A549 (cell line): ENCODE measurements at regions not wholly inside any gene's neighbourhood (a gene's known extent, or its start where the extent isn't known, plus 50 kb on each side); places are given as distances from the start of the nearest gene placed in this dataset.
A peak's percentile ranks its signal among the peaks of the same experiment; 100 is the strongest.

Experiments used
- ATAC-seq, 2 experiments: fragments of 200-7000 bp in 1 of 2; fragments of >200 bp in 1 of 2; cut with Nextera tagmentation in 1 of 2; cut with Tn5 transposase in 1 of 2; 3 replicates each; pipeline versions ENCODE4 v1.8.0 to v1.9.1; 2018 to 2020; ENCODE audit warnings: mild to moderate bottlenecking in 1 of 2, moderate library complexity in 1 of 2
- CTCF ChIA-PET: fragments of 300-600 bp; sonication (Branson Sonifier 250); formaldehyde crosslinking; extraction: SDS; loops from one replicate; lab custom pipeline; 2021; ENCODE audit warnings: antibody characterized with exemption, inconsistent platforms; lab: Yijun Ruan, JAX
- POLR2A ChIA-PET: fragments of 350-600 bp; formaldehyde crosslinking; extraction: SDS; loops from one replicate; lab custom pipeline; 2021; ENCODE audit warnings: antibody characterized with exemption, inconsistent platforms; lab: Yijun Ruan, JAX
- DNase-seq, 2 experiments: peaks; one replicate each; pipeline versions ENCODE4 v3.0.0 to v3.0.0-alpha.2; 2011 to 2016; ENCODE audit warnings: low read depth in 1 of 2, low spot score in 1 of 2
- FAIRE-seq: peaks from 2 replicates; lab custom pipeline; 2011; peaks lifted over from hg19 to GRCh38; lab: Jason Lieb, UNC
- H3K27ac ChIP-seq, 2 experiments: fragments of >200 bp; sonication (Bioruptor Twin); formaldehyde crosslinking; 3 replicates each; pipeline ENCODE4 v1.5.1; 2016 to 2017
- H3K4me1 ChIP-seq: fragments of >200 bp; sonication (Bioruptor Twin); formaldehyde crosslinking; 3 replicates; pipeline ENCODE4 v1.6.1; 2016
- H3K4me2 ChIP-seq: fragments of >200 bp; sonication (Bioruptor Twin); formaldehyde crosslinking; 3 replicates; pipeline ENCODE4 v1.6.1; 2016
- H3K4me3 ChIP-seq: fragments of >200 bp; sonication (Bioruptor Twin); formaldehyde crosslinking; 3 replicates; pipeline ENCODE4 v1.5.1; 2016
- H3K9me3 ChIP-seq: fragments of >200 bp; sonication (Bioruptor Twin); formaldehyde crosslinking; 3 replicates; pipeline ENCODE4 v1.6.1; 2016
- CBX2 ChIP-seq: fragments of 200-600 bp; sonication (generic); IDR thresholded peaks from 2 replicates; pipeline ENCODE4 v1.6.1; 2016; ENCODE audit warnings: low read depth, mild to moderate bottlenecking, borderline replicate concordance
- CBX8 ChIP-seq: fragments of 200-600 bp; sonication (generic); IDR thresholded peaks from 2 replicates; pipeline ENCODE4 v1.6.1; 2016
- CEBPB ChIP-seq, 2 experiments: fragments of >200 bp in 1 of 2; sonication (Bioruptor Twin) in 1 of 2; formaldehyde crosslinking in 1 of 2; IDR thresholded peaks; 2 replicates each; pipeline ENCODE4 v1.6.1; 2012 to 2016
- CHD4 ChIP-seq: fragments of 200-600 bp; sonication (generic); IDR thresholded peaks from 2 replicates; pipeline ENCODE4 v1.6.1; 2016; ENCODE audit warnings: antibody characterized with exemption, mild to moderate bottlenecking, borderline replicate concordance
- JUNB ChIP-seq: fragments of >200 bp; sonication (Bioruptor Twin); formaldehyde crosslinking; IDR thresholded peaks from 2 replicates; pipeline ENCODE4 v1.6.1; 2016
- KDM5A ChIP-seq: fragments of 200-600 bp; sonication (generic); IDR thresholded peaks from 2 replicates; pipeline ENCODE4 v1.6.1; 2016; ENCODE audit warnings: antibody characterized with exemption, mild to moderate bottlenecking
- MAFK ChIP-seq: fragments of 450-650 bp; IDR thresholded peaks from 2 replicates; pipeline ENCODE4 v1.6.1; 2014; ENCODE audit not compliant: partially characterized antibody
- NPAS2 ChIP-seq: fragments of 250-450 bp; sonication (Bioruptor Pico); IDR thresholded peaks from 2 replicates; pipeline ENCODE4 v1.8.0; 2022; ENCODE audit warnings: mild to moderate bottlenecking, moderate library complexity, borderline replicate concordance
- RARB ChIP-seq: fragments of 250-450 bp; sonication (Bioruptor Pico); IDR thresholded peaks from 2 replicates; pipeline ENCODE4 v1.8.0; 2021; ENCODE audit warnings: mild to moderate bottlenecking, moderate library complexity
- SMC3 ChIP-seq: fragments of >200 bp; sonication (Bioruptor Twin); formaldehyde crosslinking; IDR thresholded peaks from 3 replicates; pipeline ENCODE4 v1.6.1; 2018; ENCODE audit warnings: inconsistent platforms
- SREBF2 ChIP-seq: fragments of 450-650 bp; IDR thresholded peaks from 2 replicates; pipeline ENCODE4 v1.6.1; 2014; ENCODE audit warnings: mild to moderate bottlenecking, moderate library complexity
- WGBS: methylation state at CpG from one replicate; pipeline ENCODE4 v1.1.6; 2017; ENCODE audit errors: missing lambda C conversion rate; 5-methylcytosine and 5-hydroxymethylcytosine counted together
- TF ChIP-seq, protein P1 (sequence below): IDR thresholded peaks from 2 replicates; pipeline ENCODE4 v1.6.1; 2012; ENCODE audit warnings: low read depth, borderline replicate concordance
- TF ChIP-seq, protein P2 (sequence below): fragments of 450-650 bp; IDR thresholded peaks from 2 replicates; pipeline ENCODE4 v1.6.1; 2014; ENCODE audit warnings: antibody characterized with exemption
- TF ChIP-seq, protein P3 (sequence below): IDR thresholded peaks from 2 replicates; pipeline ENCODE4 v1.6.1; 2012

DNA sequence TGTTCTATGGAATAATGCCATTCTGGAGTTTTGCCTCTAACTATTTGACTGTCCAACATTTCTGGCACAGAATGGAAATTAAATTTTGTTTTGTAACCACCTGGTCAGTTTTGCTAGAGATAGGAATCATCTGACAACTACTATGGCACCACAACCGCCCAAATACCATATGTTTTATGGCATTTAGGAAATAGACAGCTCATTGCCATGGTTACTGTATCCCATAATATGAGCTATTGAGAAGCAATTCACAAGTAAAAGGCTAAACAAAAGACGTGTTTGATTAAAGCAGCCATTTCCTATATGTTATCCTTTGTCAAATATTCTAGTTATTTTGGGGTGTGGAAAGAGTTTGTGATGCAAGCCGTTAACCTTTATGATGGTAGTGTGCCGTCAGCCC, 1105.3 kb upstream of the LCORL start:
- DNase-seq (no peak), FAIRE-seq (no peak), ATAC-seq (no peak)
- H3K9me3 ChIP-seq, result no peaks in the 10 kb centered on the region
- CTCF ChIA-PET, result no interaction called here
- POLR2A ChIA-PET, result no interaction called here
- no peaks in the 10 kb centered on the region for H3K4me1 ChIP-seq
- no peak overlapping the region for H3K4me2 ChIP-seq
- no peak overlapping the region for H3K27ac ChIP-seq
- H3K4me3 ChIP-seq, result no peak overlapping the region
- no peak for TF ChIP-seq MAFK
- 2% methylated on average over 4 of the region's 4 CpGs for WGBS

DNA sequence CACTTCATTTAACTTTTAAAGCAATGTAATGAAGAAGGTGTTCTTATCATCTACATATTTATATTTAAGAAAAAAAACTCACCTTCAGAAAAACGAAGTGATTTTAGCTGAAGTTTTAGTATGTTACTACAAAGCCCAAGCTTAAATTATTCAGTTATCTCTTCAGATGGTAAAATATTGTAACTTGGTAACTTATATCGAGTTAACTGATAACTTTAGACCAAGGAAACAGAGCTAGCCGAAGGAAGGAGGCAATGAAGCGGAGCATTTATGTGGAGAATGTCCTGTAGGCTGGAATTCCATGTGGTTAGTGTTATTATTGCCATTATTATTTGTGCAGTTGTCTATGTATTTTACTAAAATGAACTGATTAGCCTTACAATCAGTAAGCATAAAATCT, 1102.1 kb upstream of the LCORL start:
- TF ChIP-seq CBX2 (no peak), SMC3 (no peak)
- TF ChIP-seq, protein P1, sequence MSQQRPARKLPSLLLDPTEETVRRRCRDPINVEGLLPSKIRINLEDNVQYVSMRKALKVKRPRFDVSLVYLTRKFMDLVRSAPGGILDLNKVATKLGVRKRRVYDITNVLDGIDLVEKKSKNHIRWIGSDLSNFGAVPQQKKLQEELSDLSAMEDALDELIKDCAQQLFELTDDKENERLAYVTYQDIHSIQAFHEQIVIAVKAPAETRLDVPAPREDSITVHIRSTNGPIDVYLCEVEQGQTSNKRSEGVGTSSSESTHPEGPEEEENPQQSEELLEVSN, result no peak
- no peak for ATAC-seq
- Histone ChIP-seq H3K4me3 (no peak overlapping the region), H3K27ac (no peak overlapping the region), H3K4me2 (no peak overlapping the region), H3K4me1 (no peaks in the 10 kb centered on the region), H3K9me3 (no peaks in the 10 kb centered on the region)
- DNase-seq, result no peak
- POLR2A ChIA-PET, result no interaction called here
- CTCF ChIA-PET, result no interaction called here
- 4% methylated on average over 4 of the region's 4 CpGs for WGBS
- no peak for FAIRE-seq

DNA sequence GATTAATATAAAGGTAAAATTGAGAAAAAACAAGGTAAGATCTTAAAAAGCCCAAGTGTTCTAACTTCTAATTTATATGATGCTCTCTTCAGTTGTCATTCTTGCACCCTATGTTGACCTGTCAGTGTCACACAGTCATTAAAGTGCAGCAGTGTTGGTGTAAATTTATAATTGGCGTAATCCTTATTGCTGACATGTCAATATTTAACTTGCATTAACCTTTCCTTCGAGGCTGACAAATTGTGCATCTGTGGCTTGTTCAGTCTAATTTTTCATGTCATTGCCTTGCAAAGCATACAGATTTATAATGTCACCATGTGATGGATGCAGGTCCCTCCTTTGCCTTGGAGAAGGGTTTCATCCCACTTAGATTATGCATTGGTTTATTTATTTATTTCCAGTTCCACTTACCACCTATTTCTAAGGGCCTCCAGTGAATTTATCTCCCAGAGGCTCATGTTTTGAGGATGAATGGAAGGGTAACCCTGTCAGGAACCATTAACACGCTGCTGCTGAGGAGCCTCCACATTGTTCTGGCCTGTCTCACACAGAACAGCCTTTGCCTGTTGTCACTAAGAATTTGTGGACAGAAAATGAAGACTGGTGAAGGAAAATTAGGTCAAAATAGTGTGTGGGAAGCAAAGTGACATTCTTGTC, 1098.5 kb upstream of the LCORL start:
- DNase-seq (no peak), ATAC-seq (no peak), FAIRE-seq (no peak)
- TF ChIP-seq MAFK (peak; percentile 31), KDM5A (no peak), CHD4 (no peak), RARB (CRISPR knock-in tag) (no peak), CBX8 (no peak)
- TF ChIP-seq, protein P2, sequence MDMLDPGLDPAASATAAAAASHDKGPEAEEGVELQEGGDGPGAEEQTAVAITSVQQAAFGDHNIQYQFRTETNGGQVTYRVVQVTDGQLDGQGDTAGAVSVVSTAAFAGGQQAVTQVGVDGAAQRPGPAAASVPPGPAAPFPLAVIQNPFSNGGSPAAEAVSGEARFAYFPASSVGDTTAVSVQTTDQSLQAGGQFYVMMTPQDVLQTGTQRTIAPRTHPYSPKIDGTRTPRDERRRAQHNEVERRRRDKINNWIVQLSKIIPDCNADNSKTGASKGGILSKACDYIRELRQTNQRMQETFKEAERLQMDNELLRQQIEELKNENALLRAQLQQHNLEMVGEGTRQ, result no peak
- Histone ChIP-seq H3K4me1 (no peaks in the 10 kb centered on the region), H3K4me2 (no peak overlapping the region), H3K4me3 (no peak overlapping the region), H3K27ac (no peak overlapping the region), H3K9me3 (no peaks in the 10 kb centered on the region)
- POLR2A ChIA-PET, result no interaction called here
- 4% methylated on average over 3 of the region's 3 CpGs for WGBS
- CTCF ChIA-PET, result no interaction called here

DNA sequence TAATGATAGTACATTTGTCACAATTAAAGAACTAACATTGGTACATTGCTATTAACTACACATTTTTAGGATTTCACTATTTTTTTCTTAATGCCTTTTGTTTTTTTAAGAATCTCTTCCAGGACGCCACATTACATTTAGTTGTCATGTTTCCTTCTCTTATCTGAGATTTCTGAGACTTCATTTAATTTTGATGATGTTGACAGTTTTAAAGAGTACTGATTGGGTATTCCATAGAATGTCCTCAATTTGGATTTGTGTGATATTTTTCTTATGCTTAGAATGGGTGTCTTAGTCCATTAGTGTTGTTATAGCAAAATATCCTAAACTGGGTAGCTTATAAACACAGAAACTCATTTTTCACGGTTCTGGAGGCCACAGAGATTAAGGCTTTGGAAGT, 1095.5 kb upstream of the LCORL start:
- no peaks in the 10 kb centered on the region for H3K9me3 ChIP-seq
- ChIA-PET CTCF (no interaction called here), POLR2A (no interaction called here)
- no peak overlapping the region for H3K4me2 ChIP-seq
- H3K4me1 ChIP-seq, result no peaks in the 10 kb centered on the region
- FAIRE-seq (no peak), ATAC-seq (no peak), DNase-seq (no peak)
- no peak overlapping the region for H3K27ac ChIP-seq
- WGBS, result 0% methylated on average over 2 of the region's 2 CpGs
- H3K4me3 ChIP-seq, result no peak overlapping the region
- TF ChIP-seq JUNB (no peak), MAFK (peak; percentile 29)
- TF ChIP-seq, all 56 proteins: peak for 1

DNA sequence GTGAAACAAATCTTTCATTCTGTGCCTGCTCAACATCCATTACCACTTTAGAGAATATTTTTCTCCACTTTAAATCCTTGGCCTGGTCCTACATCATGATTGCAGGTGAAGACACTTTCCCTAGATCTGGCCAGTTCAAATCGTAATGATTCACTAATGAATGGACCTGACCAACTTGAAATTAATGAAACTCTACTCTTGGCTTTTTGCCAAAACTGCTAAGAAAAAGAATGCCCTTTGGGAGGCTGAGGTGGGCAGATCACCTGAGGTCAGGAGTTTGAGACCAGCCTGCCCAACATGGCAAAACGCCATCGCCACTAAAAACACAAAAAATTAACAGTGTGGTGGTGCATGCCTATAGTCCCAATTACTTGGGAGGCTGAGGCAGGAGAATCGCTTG, 1082.6 kb upstream of the LCORL start:
- ChIA-PET POLR2A (no interaction called here), CTCF (no interaction called here)
- DNase-seq, result no peak
- Histone ChIP-seq H3K27ac (no peak overlapping the region), H3K4me3 (no peak overlapping the region), H3K4me2 (no peak overlapping the region), H3K9me3 (no peaks in the 10 kb centered on the region), H3K4me1 (no peaks in the 10 kb centered on the region)
- FAIRE-seq, result no peak
- TF ChIP-seq SREBF2 (no peak), JUNB (no peak), CEBPB (IDR thresholded peaks at IDR 0.05) (no peak), NPAS2 (no peak)
- TF ChIP-seq, protein P1, result no peak
- TF ChIP-seq, protein P3, sequence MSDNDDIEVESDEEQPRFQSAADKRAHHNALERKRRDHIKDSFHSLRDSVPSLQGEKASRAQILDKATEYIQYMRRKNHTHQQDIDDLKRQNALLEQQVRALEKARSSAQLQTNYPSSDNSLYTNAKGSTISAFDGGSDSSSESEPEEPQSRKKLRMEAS, result no peak
- 0% methylated on average over 4 of the region's 4 CpGs for WGBS
- no peak for ATAC-seq
